ENCODE measurements at regions not wholly inside any gene's neighbourhood (a gene's known extent, or its start where the extent isn't known, plus 50 kb on each side); places are given as distances from the start of the nearest gene placed in this dataset.
"Not testable (repeated sequence)": the region's sequence is repeated elsewhere in the genome, so short reads cannot be mapped to it uniquely, and the experiment has no call there.

- in situ Hi-C loops (cut with HindIII; ENCODE audit: low sequenced_read_pairs): no loop called here
Measured at GRCh38 chr4:62791386-62791785, 1591.3 kb downstream of the ADGRL3 start.

GRCh38 chr4:62771983-62772557 is 1571.9 kb downstream of the ADGRL3 start:
- in situ Hi-C loops (cut with HindIII; ENCODE audit: low sequenced_read_pairs): no loop called here

- in situ Hi-C loops (cut with HindIII; ENCODE audit: low sequenced_read_pairs): no loop called here
Measured at GRCh38 chr4:62740296-62740695, 1540.2 kb downstream of the ADGRL3 start.

- in situ Hi-C loops (cut with HindIII; ENCODE audit: low sequenced_read_pairs): no loop called here
Measured at GRCh38 chr4:62717154-62717553, 1517.0 kb downstream of the ADGRL3 start.

GRCh38 chr4:62711575-62711974 is 1511.4 kb downstream of the ADGRL3 start:
- in situ Hi-C loops (cut with HindIII; ENCODE audit: low sequenced_read_pairs): no loop called here

GRCh38 chr4:62709618-62710252 is 1509.6 kb downstream of the ADGRL3 start:
- in situ Hi-C loops (cut with HindIII; ENCODE audit: low sequenced_read_pairs): no loop called here

- in situ Hi-C loops (cut with HindIII; ENCODE audit: low sequenced_read_pairs): no loop called here
Measured at GRCh38 chr4:62706423-62706822, 1506.3 kb downstream of the ADGRL3 start.

GRCh38 chr4:62683799-62684566 is 1483.9 kb downstream of the ADGRL3 start:
- in situ Hi-C loops (cut with HindIII; ENCODE audit: low sequenced_read_pairs): no loop called here

GRCh38 chr4:62676962-62677361 is 1476.8 kb downstream of the ADGRL3 start:
- in situ Hi-C loops (cut with HindIII; ENCODE audit: low sequenced_read_pairs): no loop called here

- in situ Hi-C loops (cut with HindIII; ENCODE audit: low sequenced_read_pairs): no loop called here
Measured at GRCh38 chr4:62670514-62670913, 1470.4 kb downstream of the ADGRL3 start.

GRCh38 chr4:62661821-62662220 is 1461.7 kb downstream of the ADGRL3 start:
- in situ Hi-C loops (cut with HindIII; ENCODE audit: low sequenced_read_pairs): no loop called here

GRCh38 chr4:62656006-62656405 is 1455.9 kb downstream of the ADGRL3 start:
- in situ Hi-C loops (cut with HindIII; ENCODE audit: low sequenced_read_pairs): no loop called here

GRCh38 chr4:62644372-62644771 is 1444.2 kb downstream of the ADGRL3 start:
- in situ Hi-C loops (cut with HindIII; ENCODE audit: low sequenced_read_pairs): no loop called here

- in situ Hi-C loops (cut with HindIII; ENCODE audit: low sequenced_read_pairs): no loop called here
Measured at GRCh38 chr4:62640296-62640695, 1440.2 kb downstream of the ADGRL3 start.

- in situ Hi-C loops (cut with HindIII; ENCODE audit: low sequenced_read_pairs): no loop called here
Measured at GRCh38 chr4:62627671-62628070, 1427.5 kb downstream of the ADGRL3 start.

- in situ Hi-C loops (cut with HindIII; ENCODE audit: low sequenced_read_pairs): no loop called here
Measured at GRCh38 chr4:62627141-62627540, 1427.0 kb downstream of the ADGRL3 start.

GRCh38 chr4:62622089-62622488 is 1422.0 kb downstream of the ADGRL3 start:
- in situ Hi-C loops (cut with HindIII; ENCODE audit: low sequenced_read_pairs): no loop called here

- in situ Hi-C loops (cut with HindIII; ENCODE audit: low sequenced_read_pairs): no loop called here
Measured at GRCh38 chr4:62619971-62620370, 1419.8 kb downstream of the ADGRL3 start.

GRCh38 chr4:62618042-62618441 is 1417.9 kb downstream of the ADGRL3 start:
- in situ Hi-C loops (cut with HindIII; ENCODE audit: low sequenced_read_pairs): no loop called here

- in situ Hi-C loops (cut with HindIII; ENCODE audit: low sequenced_read_pairs): no loop called here
Measured at GRCh38 chr4:62601737-62602136, 1401.6 kb downstream of the ADGRL3 start.

- in situ Hi-C loops (cut with HindIII; ENCODE audit: low sequenced_read_pairs): not testable (repeated sequence)
Measured at GRCh38 chr4:62595265-62595664, 1395.1 kb downstream of the ADGRL3 start.

GRCh38 chr4:62591756-62592155 is 1391.6 kb downstream of the ADGRL3 start:
- in situ Hi-C loops (cut with HindIII; ENCODE audit: low sequenced_read_pairs): no loop called here

Data from endothelial cell of hepatic sinusoid (primary cell).